HEK293 (cell line): ENCODE measurements at regions not wholly inside any gene's neighbourhood (a gene's known extent, or its start where the extent isn't known, plus 50 kb on each side); places are given as distances from the start of the nearest gene placed in this dataset.

ENCODE experiments used
- CTCF ChIA-PET: fragments of 350-600 bp; formaldehyde crosslinking; extraction: SDS; loops from one replicate; lab custom pipeline; 2021; ENCODE audit warnings: antibody characterized with exemption; lab: Yijun Ruan, JAX
- POLR2A ChIA-PET: fragments of 300-600 bp; formaldehyde crosslinking; extraction: SDS; loops from one replicate; lab custom pipeline; 2020; ENCODE audit warnings: antibody characterized with exemption, inconsistent platforms; lab: Yijun Ruan, JAX
- H3K27ac ChIP-seq: fragments of 200-500 bp; sonication (Bioruptor generic); 2 replicates; pipeline ENCODE4 v1.5.1; 2014; ENCODE audit warnings: low read depth, low read length, control low read depth, inconsistent platforms; ENCODE audit errors: extremely low read depth
- H3K36me3 ChIP-seq, 2 experiments: fragments of 200-500 bp in 1 of 2; sonication (Bioruptor generic) in 1 of 2; 1 replicate in 1 of 2; 2 replicates in 1 of 2; pipeline ENCODE4 v1.5.1; 2014 to 2017; ENCODE audit warnings: inconsistent platforms in 2 of 2, low read length in 2 of 2; ENCODE audit not compliant: control insufficient read depth in 2 of 2, insufficient read depth in 1 of 2
- H3K4me1 ChIP-seq: fragments of 200-500 bp; sonication (Bioruptor generic); 2 replicates; pipeline ENCODE4 v1.5.1; 2014; ENCODE audit warnings: mild to moderate bottlenecking, low read length, inconsistent platforms; ENCODE audit not compliant: control insufficient read depth, insufficient read depth
- H3K4me3 ChIP-seq: 2 replicates; pipeline ENCODE4 v1.5.1; 2011; ENCODE audit warnings: low read depth, mild to moderate bottlenecking, control low read depth, low read length, moderate library complexity
- H3K9me3 ChIP-seq: fragments of 200-500 bp; sonication (Bioruptor generic); 2 replicates; pipeline ENCODE4 v1.5.1; 2014; ENCODE audit warnings: low read depth, low read length, inconsistent platforms; ENCODE audit not compliant: control insufficient read depth, insufficient read depth
- AEBP2 ChIP-seq: fragments of 450-650 bp; formaldehyde crosslinking; IDR thresholded peaks from 2 replicates; pipeline ENCODE4 v1.5.1; 2016; ENCODE audit warnings: missing biosample characterization, missing genetic modification characterization, borderline replicate concordance
- GLI4 ChIP-seq: fragments of 450-650 bp; formaldehyde crosslinking; IDR thresholded peaks from 2 replicates; pipeline ENCODE4 v1.5.1; 2016; ENCODE audit warnings: missing biosample characterization, missing genetic modification characterization
- IKZF3 ChIP-seq: fragments of 450-650 bp; IDR thresholded peaks from 2 replicates; pipeline ENCODE4 v1.5.0; 2018; ENCODE audit warnings: missing biosample characterization, mild to moderate bottlenecking, missing genetic modification characterization, moderate library complexity
- KLF16 ChIP-seq: fragments of 450-650 bp; formaldehyde crosslinking; IDR thresholded peaks from 2 replicates; pipeline ENCODE4 v1.5.1; 2017; ENCODE audit warnings: missing biosample characterization, missing genetic modification characterization
- MZF1 ChIP-seq: fragments of 450-650 bp; formaldehyde crosslinking; IDR thresholded peaks from 2 replicates; pipeline ENCODE4 v1.5.1; 2017; ENCODE audit warnings: missing biosample characterization, missing genetic modification characterization, borderline replicate concordance
- TRIM28 ChIP-seq: IDR thresholded peaks from 2 replicates; pipeline ENCODE4 v1.6.1; 2011; ENCODE audit warnings: low read length, control low read depth, borderline replicate concordance
- WT1 ChIP-seq: fragments of 450-650 bp; formaldehyde crosslinking; IDR thresholded peaks from 2 replicates; pipeline ENCODE4 v1.5.1; 2016; ENCODE audit warnings: missing biosample characterization, missing genetic modification characterization
- YY1 ChIP-seq: fragments of 450-650 bp; formaldehyde crosslinking; IDR thresholded peaks from 2 replicates; pipeline ENCODE4 v1.5.1; 2018; ENCODE audit warnings: missing biosample characterization, missing genetic modification characterization
- ZBTB44 ChIP-seq: fragments of 450-650 bp; IDR thresholded peaks from 2 replicates; pipeline ENCODE4 v1.5.1; 2018; ENCODE audit warnings: missing biosample characterization, mild to moderate bottlenecking, missing genetic modification characterization
- ZBTB8A ChIP-seq: fragments of 450-650 bp; formaldehyde crosslinking; IDR thresholded peaks from 2 replicates; pipeline ENCODE4 v1.5.1; 2016; ENCODE audit warnings: missing biosample characterization, missing genetic modification characterization
- ZNF19 ChIP-seq: fragments of 450-650 bp; formaldehyde crosslinking; IDR thresholded peaks from 2 replicates; pipeline ENCODE4; 2016; ENCODE audit warnings: missing biosample characterization, missing genetic modification characterization, low read depth
- ZNF214 ChIP-seq: fragments of 450-650 bp; formaldehyde crosslinking; IDR thresholded peaks from 2 replicates; pipeline ENCODE4 v1.5.1; 2017; ENCODE audit warnings: missing biosample characterization, mild to moderate bottlenecking, missing genetic modification characterization, borderline replicate concordance
- ZNF223 ChIP-seq: fragments of 450-650 bp; formaldehyde crosslinking; IDR thresholded peaks from 2 replicates; pipeline ENCODE4 v1.5.1; 2016; ENCODE audit warnings: missing biosample characterization, missing genetic modification characterization
- ZNF324 ChIP-seq: fragments of 450-650 bp; formaldehyde crosslinking; IDR thresholded peaks from 2 replicates; pipeline ENCODE4 v1.5.1; 2016; ENCODE audit warnings: missing biosample characterization, missing genetic modification characterization
- ZNF510 ChIP-seq: fragments of 450-650 bp; formaldehyde crosslinking; IDR thresholded peaks from 2 replicates; pipeline ENCODE4 v1.5.1; 2018; ENCODE audit warnings: mild to moderate bottlenecking, missing genetic modification characterization, missing biosample characterization; ENCODE audit not compliant: insufficient replicate concordance
- ZNF610 ChIP-seq: fragments of 450-650 bp; formaldehyde crosslinking; IDR thresholded peaks from 2 replicates; pipeline ENCODE4 v1.5.1; 2016; ENCODE audit warnings: missing biosample characterization, missing genetic modification characterization, borderline replicate concordance
- ZNF677 ChIP-seq: fragments of 450-650 bp; IDR thresholded peaks from 2 replicates; pipeline ENCODE4 v1.5.0; 2018; ENCODE audit warnings: missing biosample characterization, mild to moderate bottlenecking, missing genetic modification characterization, moderate library complexity
- ZNF704 ChIP-seq: fragments of 450-650 bp; formaldehyde crosslinking; IDR thresholded peaks from 2 replicates; pipeline ENCODE4 v1.5.1; 2016; ENCODE audit warnings: missing biosample characterization, missing genetic modification characterization
- ZNF776 ChIP-seq: fragments of 450-650 bp; formaldehyde crosslinking; IDR thresholded peaks from 2 replicates; pipeline ENCODE4 v1.5.0; 2017; ENCODE audit warnings: missing biosample characterization, missing genetic modification characterization, borderline replicate concordance
- ZNF837 ChIP-seq: fragments of 450-650 bp; formaldehyde crosslinking; IDR thresholded peaks from 2 replicates; pipeline ENCODE4 v1.5.1; 2016; ENCODE audit warnings: missing biosample characterization, missing genetic modification characterization
- TF ChIP-seq, protein P1 (sequence below): fragments of 450-650 bp; formaldehyde crosslinking; IDR thresholded peaks from 2 replicates; pipeline ENCODE4 v1.5.1; 2016; ENCODE audit warnings: missing biosample characterization, missing genetic modification characterization

- H3K36me3 ChIP-seq, result no peaks in the 10 kb centered on the region
- ChIA-PET POLR2A (no interaction called here), CTCF (no interaction called here)
- no peak overlapping the region for H3K27ac ChIP-seq
- no peaks in the 10 kb centered on the region for H3K9me3 ChIP-seq
- H3K4me1 ChIP-seq, result no peaks in the 10 kb centered on the region
- TF ChIP-seq MZF1 (tag by site-specific recombination), result no peak
- TF ChIP-seq ZNF776, result no peak
- no peak for TF ChIP-seq AEBP2 (tag by site-specific recombination)
- TF ChIP-seq GLI4 (tag by site-specific recombination), result no peak
- no peak for TF ChIP-seq WT1 (tag by site-specific recombination)
- TF ChIP-seq ZNF324, result no peak
- TF ChIP-seq ZNF223 (tag by site-specific recombination), result no peak
- no peak for TF ChIP-seq KLF16 (tag by site-specific recombination)
- TF ChIP-seq ZBTB44, result no peak
- TF ChIP-seq ZNF704 (tag by site-specific recombination), result no peak
- TF ChIP-seq TRIM28, result no peak
- TF ChIP-seq, protein P1, sequence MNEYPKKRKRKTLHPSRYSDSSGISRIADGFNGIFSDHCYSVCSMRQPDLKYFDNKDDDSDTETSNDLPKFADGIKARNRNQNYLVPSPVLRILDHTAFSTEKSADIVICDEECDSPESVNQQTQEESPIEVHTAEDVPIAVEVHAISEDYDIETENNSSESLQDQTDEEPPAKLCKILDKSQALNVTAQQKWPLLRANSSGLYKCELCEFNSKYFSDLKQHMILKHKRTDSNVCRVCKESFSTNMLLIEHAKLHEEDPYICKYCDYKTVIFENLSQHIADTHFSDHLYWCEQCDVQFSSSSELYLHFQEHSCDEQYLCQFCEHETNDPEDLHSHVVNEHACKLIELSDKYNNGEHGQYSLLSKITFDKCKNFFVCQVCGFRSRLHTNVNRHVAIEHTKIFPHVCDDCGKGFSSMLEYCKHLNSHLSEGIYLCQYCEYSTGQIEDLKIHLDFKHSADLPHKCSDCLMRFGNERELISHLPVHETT (tag by site-specific recombination), result no peak
- TF ChIP-seq ZNF510 (tag by site-specific recombination), result no peak
- TF ChIP-seq ZNF214, result no peak
- TF ChIP-seq ZNF677 (tag by site-specific recombination), result no peak
- no peak for TF ChIP-seq ZNF610
- no peak for TF ChIP-seq ZNF19 (tag by site-specific recombination)
- no peak overlapping the region for H3K4me3 ChIP-seq
Measured at GRCh38 chr18:38956068-38956467, 1390.5 kb upstream of the CELF4 start.

DNA sequence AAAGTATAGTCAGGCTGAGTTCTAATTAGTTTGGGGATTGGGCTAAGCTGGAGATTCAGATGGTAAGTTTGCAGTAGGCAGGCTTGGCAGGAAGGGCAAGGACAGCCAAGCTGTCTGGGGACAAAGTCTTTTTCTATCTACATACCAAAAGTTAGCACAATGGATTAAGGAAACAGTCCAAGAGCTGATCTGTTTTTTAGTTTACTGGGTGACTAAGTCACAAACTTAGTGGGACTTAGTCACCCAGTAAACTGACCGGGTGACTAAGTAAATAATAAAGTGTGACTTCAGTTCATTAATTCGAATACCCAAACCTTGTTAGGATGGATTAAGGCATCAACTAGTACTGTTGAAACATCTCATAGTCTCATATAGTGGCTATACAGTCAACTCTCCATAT, 1386.0 kb upstream of the CELF4 start:
- H3K36me3 ChIP-seq, result no peaks in the 10 kb centered on the region
- no peak for TF ChIP-seq ZNF677 (tag by site-specific recombination)
- no peak for TF ChIP-seq ZBTB8A (tag by site-specific recombination)
- no peak for TF ChIP-seq IKZF3 (tag by site-specific recombination)
- TF ChIP-seq ZNF837 (tag by site-specific recombination), result no peak
- no peak for TF ChIP-seq YY1 (tag by site-specific recombination)
- ChIA-PET CTCF (no interaction called here), POLR2A (no interaction called here)
- no peak overlapping the region for H3K27ac ChIP-seq
- no peaks in the 10 kb centered on the region for H3K4me1 ChIP-seq
- H3K4me3 ChIP-seq, result no peak overlapping the region
- no peaks in the 10 kb centered on the region for H3K9me3 ChIP-seq
